ENCODE measurements at regions not wholly inside any gene's neighbourhood (a gene's known extent, or its start where the extent isn't known, plus 50 kb on each side); places are given as distances from the start of the nearest gene placed in this dataset.
"Not testable (repeated sequence)": the region's sequence is repeated elsewhere in the genome, so short reads cannot be mapped to it uniquely, and the experiment has no call there.

DNA sequence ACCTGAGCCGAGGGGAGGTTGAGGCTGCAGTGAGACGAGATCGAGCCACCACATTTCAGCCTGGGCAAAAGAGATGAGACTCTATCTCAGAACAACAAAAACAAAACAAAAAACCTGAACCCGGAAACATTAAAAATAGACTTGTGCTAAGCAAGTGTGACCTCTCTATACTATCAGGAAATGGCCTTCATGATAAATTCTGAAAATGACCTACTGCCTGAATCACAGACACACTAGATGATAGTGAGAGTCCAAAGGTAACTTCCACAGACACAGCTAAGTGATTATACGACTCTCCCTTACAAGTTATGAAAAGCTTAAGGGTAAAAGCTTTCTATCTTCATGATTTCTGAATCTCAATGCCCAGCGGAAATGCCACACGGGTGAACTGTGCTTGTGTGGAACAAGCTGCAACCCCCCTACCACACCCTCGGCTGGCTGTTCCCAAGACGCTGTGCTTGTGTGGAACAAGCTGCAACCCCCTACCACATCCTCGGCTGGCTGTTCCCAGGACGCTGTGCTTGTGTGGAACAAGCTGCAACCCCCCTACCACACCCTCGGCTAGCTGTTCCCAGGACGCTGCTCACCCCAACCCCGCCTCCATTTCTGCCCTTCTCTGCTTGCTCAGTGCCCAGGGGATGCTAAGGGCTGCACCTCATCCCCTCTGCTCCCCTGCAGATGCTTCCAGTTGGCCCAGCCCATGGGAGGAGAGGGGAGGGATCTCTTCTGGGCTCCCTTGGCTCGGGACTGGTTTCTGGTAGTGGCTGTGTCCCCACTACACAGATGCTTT lies 56.2 kb upstream of the TNK2 start:
- not testable (repeated sequence) for H3K4me2 ChIP-seq (ENCODE audit: low read length); H3K27me3 ChIP-seq (ENCODE audit: insufficient read depth, low read length); H3K9me3 ChIP-seq (ENCODE audit: low read length); H4K20me1 ChIP-seq (ENCODE audit: insufficient read depth, low read length); H3K79me2 ChIP-seq (ENCODE audit: insufficient read depth, low read length); H3K9ac ChIP-seq (ENCODE audit: low read length); H3F3A ChIP-seq (ENCODE audit: insufficient read depth, low read length); H3K4me1 ChIP-seq (ENCODE audit: insufficient read depth, low read length, severe bottlenecking); H3K27ac ChIP-seq (ENCODE audit: low read depth, low read length, poor library complexity, severe bottlenecking); H2AFZ ChIP-seq (ENCODE audit: low read length); H3K4me3 ChIP-seq (ENCODE audit: low read depth, low read length, poor library complexity, severe bottlenecking); H3K9me2 ChIP-seq (ENCODE audit: low read depth, low read length)
- H3K36me3 ChIP-seq (ENCODE audit: insufficient read depth, low read length): peaks cover 34% of the 10 kb centered on the region

DNA sequence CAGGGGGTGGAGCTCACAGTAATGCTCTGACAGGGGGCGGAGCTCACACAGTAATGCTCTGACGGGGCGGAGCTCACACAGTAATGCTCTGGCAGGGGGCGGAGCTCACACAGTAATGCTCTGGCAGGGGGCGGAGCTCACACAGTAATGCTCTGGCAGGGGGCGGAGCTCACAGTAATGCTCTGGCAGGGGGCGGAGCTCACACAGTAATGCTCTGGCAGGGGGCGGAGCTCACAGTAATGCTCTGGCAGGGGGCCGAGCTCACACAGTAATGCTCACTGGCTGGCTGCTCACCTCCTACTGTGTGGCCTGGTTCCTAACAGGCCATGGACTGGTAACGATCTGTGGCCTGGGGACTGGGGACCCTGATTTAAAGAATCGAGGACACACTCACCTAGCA lies 53.9 kb upstream of the TNK2 start:
- not testable (repeated sequence) for H4K20me1 ChIP-seq (ENCODE audit: insufficient read depth, low read length); H2AFZ ChIP-seq (ENCODE audit: low read length); H3K4me1 ChIP-seq (ENCODE audit: insufficient read depth, low read length, severe bottlenecking); H3K9me2 ChIP-seq (ENCODE audit: low read depth, low read length); H3K9ac ChIP-seq (ENCODE audit: low read length); H3K27me3 ChIP-seq (ENCODE audit: insufficient read depth, low read length); H3F3A ChIP-seq (ENCODE audit: insufficient read depth, low read length); H3K79me2 ChIP-seq (ENCODE audit: insufficient read depth, low read length); H3K4me3 ChIP-seq (ENCODE audit: low read depth, low read length, poor library complexity, severe bottlenecking); H3K9me3 ChIP-seq (ENCODE audit: low read length); H3K4me2 ChIP-seq (ENCODE audit: low read length); H3K27ac ChIP-seq (ENCODE audit: low read depth, low read length, poor library complexity, severe bottlenecking)
- peaks cover 29% of the 10 kb centered on the region for H3K36me3 ChIP-seq (ENCODE audit: insufficient read depth, low read length)

DNA sequence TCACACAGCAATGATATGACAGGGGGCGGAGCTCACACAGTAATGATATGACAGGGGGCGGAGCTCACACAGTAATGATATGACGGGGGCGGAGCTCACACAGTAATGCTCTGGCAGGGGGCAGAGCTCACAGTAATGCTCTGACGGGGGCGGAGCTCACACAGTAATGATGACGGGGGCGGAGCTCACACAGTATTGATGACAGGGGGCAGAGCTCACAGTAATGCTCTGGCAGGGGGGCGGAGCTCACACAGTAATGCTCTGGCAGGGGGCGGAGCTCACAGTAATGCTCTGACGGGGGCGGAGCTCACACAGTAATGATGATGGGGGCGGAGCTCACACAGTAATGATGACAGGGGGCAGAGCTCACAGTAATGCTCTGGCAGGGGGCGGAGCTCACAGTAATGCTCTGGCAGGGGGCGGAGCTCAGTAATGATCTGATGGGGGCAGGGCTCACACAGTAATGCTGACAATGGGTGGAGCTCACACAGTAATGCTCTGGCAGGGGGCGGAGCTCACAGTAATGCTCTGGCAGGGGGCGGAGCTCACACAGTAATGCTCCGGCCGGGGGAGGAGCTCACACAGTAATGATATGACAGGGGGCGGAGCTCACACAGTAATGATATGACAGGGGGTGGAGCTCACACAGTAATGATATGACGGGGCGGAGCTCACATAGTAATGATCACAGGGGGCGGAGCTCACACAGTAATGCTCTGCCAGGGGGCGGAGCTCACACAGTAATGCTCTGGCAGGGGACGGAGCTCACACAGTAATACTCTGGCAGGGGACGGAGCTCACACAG lies 52.8 kb upstream of the TNK2 start:
- peaks cover 26% of the 10 kb centered on the region for H3K36me3 ChIP-seq (ENCODE audit: insufficient read depth, low read length)

DNA sequence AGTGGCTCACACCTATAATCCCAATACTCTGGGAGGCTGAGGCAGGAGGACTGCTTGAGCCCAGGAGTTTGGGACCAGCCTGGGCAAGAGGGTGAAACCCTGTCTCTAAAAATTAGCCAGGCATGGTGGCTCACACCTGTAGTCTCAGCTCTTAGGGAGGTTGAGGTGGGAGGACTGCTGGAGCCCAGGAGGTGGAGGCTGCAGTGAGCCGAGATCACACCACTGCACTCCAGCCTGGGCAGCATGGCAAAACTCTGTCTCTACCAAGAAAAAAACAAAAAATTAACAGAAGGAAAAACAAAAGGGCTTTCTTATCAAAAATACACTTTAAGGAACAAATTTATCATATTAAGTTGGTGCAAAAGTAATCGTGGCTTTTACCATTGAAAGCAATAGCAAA lies 51.8 kb upstream of the TNK2 start:
- not testable (repeated sequence) for H3K9me3 ChIP-seq (ENCODE audit: low read length); H2AFZ ChIP-seq (ENCODE audit: low read length); H3K4me2 ChIP-seq (ENCODE audit: low read length); H3K4me3 ChIP-seq (ENCODE audit: low read depth, low read length, poor library complexity, severe bottlenecking); H3K79me2 ChIP-seq (ENCODE audit: insufficient read depth, low read length); H3K9me2 ChIP-seq (ENCODE audit: low read depth, low read length); H3F3A ChIP-seq (ENCODE audit: insufficient read depth, low read length); H3K27ac ChIP-seq (ENCODE audit: low read depth, low read length, poor library complexity, severe bottlenecking); H3K27me3 ChIP-seq (ENCODE audit: insufficient read depth, low read length); H4K20me1 ChIP-seq (ENCODE audit: insufficient read depth, low read length); H3K4me1 ChIP-seq (ENCODE audit: insufficient read depth, low read length, severe bottlenecking); H3K9ac ChIP-seq (ENCODE audit: low read length)
- H3K36me3 ChIP-seq (ENCODE audit: insufficient read depth, low read length): peaks cover 22% of the 10 kb centered on the region

More for the DNA sequence above, 52.8 kb upstream of the TNK2 start:
- not testable (repeated sequence) for H3F3A ChIP-seq (ENCODE audit: insufficient read depth, low read length); H3K4me2 ChIP-seq (ENCODE audit: low read length); H3K27me3 ChIP-seq (ENCODE audit: insufficient read depth, low read length); H3K9ac ChIP-seq (ENCODE audit: low read length); H3K4me3 ChIP-seq (ENCODE audit: low read depth, low read length, poor library complexity, severe bottlenecking); H3K9me3 ChIP-seq (ENCODE audit: low read length); H3K27ac ChIP-seq (ENCODE audit: low read depth, low read length, poor library complexity, severe bottlenecking); H4K20me1 ChIP-seq (ENCODE audit: insufficient read depth, low read length); H3K4me1 ChIP-seq (ENCODE audit: insufficient read depth, low read length, severe bottlenecking); H3K79me2 ChIP-seq (ENCODE audit: insufficient read depth, low read length); H2AFZ ChIP-seq (ENCODE audit: low read length); H3K9me2 ChIP-seq (ENCODE audit: low read depth, low read length)

DNA sequence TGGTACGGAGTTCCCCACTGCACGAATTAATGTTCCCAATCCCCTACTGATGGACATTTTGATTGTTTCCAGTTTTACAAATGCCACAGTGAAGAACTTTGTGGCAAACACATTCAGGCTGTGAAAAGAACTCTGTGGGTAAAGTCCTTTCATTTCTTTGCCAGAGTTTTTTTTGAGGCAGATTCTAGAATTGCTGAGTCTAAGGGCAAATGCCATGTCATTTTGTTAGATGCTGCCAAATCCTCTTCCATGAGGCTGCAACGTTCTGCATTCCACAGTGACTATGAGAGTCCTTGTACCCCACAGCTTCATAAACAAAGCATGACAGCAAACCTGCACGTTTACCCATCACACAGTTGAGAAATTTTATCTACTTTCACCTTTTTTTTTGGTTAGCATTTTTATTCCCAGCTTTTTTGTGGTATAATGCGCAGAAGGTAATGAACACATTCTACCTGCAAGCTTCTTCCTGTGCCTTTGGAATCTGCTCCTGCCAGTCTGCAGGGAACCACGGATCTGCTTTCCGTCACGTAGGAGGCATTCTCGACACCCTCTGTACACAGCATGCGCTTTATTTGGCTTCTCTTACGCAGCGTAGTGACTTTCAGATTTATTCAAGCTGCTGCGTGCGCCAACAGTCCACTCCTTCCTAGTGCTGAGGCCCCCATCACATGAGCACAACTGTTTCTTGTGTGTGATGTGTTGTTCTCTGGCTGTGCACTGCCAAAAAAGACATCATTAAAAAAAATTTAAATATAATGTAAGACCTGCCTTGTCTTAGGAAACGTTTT lies 51.2 kb upstream of the TNK2 start:
- H3K36me3 ChIP-seq (ENCODE audit: insufficient read depth, low read length): peaks cover 16% of the 10 kb centered on the region
- not testable (repeated sequence) for H3K4me1 ChIP-seq (ENCODE audit: insufficient read depth, low read length, severe bottlenecking); H3K4me2 ChIP-seq (ENCODE audit: low read length); H3K9me2 ChIP-seq (ENCODE audit: low read depth, low read length); H3K79me2 ChIP-seq (ENCODE audit: insufficient read depth, low read length); H3K9ac ChIP-seq (ENCODE audit: low read length); H3F3A ChIP-seq (ENCODE audit: insufficient read depth, low read length); H3K9me3 ChIP-seq (ENCODE audit: low read length); H3K27me3 ChIP-seq (ENCODE audit: insufficient read depth, low read length); H4K20me1 ChIP-seq (ENCODE audit: insufficient read depth, low read length); H3K4me3 ChIP-seq (ENCODE audit: low read depth, low read length, poor library complexity, severe bottlenecking); H2AFZ ChIP-seq (ENCODE audit: low read length); H3K27ac ChIP-seq (ENCODE audit: low read depth, low read length, poor library complexity, severe bottlenecking)

DNA sequence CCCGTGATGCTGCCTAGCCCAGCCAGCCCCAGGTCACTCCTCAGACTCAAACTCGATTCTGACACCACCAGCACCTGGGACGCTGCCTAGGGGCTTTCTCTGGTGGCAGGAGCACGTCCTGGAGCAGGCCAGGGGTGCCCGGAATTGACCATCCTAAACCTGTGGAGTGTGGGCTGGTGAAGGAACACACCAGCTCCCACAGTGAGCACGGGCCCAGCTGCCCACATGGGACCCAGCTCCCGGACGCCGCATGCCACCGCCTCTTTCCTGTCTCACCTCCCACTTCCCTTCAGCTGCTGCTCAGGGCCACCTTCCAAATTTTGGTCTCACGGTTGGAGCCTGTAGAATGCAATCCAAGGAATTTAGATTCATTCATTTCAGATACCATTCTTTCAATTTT lies 50.4 kb upstream of the TNK2 start:
- H3K4me2 ChIP-seq (ENCODE audit: low read length); H4K20me1 ChIP-seq (ENCODE audit: insufficient read depth, low read length); H3K27ac ChIP-seq (ENCODE audit: low read depth, low read length, poor library complexity, severe bottlenecking); H3K4me3 ChIP-seq (ENCODE audit: low read depth, low read length, poor library complexity, severe bottlenecking); H3K9ac ChIP-seq (ENCODE audit: low read length); H3K9me3 ChIP-seq (ENCODE audit: low read length); H2AFZ ChIP-seq (ENCODE audit: low read length); H3K4me1 ChIP-seq (ENCODE audit: insufficient read depth, low read length, severe bottlenecking); H3K9me2 ChIP-seq (ENCODE audit: low read depth, low read length); H3K27me3 ChIP-seq (ENCODE audit: insufficient read depth, low read length); H3F3A ChIP-seq (ENCODE audit: insufficient read depth, low read length); H3K79me2 ChIP-seq (ENCODE audit: insufficient read depth, low read length): not testable (repeated sequence)
- H3K36me3 ChIP-seq (ENCODE audit: insufficient read depth, low read length): peaks cover 16% of the 10 kb centered on the region
